ENCODE measurements at regions not wholly inside any gene's neighbourhood (a gene's known extent, or its start where the extent isn't known, plus 50 kb on each side); places are given as distances from the start of the nearest gene placed in this dataset.

- TF ChIP-seq PRDM15 (CRISPR knock-in tag; IDR thresholded peaks at IDR 0.05) = no peak
- no peak for TF ChIP-seq NR2C2 (CRISPR knock-in tag; IDR thresholded peaks at IDR 0.05)
- TF ChIP-seq MAX (CRISPR knock-in tag; IDR thresholded peaks at IDR 0.05) = no peak
- TF ChIP-seq NR3C1 (CRISPR knock-in tag; conservative IDR thresholded peaks at IDR 0.05; ENCODE audit: low read depth) = no peak
- TF ChIP-seq CTCF (IDR thresholded peaks at IDR 0.05) = no peak
- no peak for TF ChIP-seq FOXP1 (CRISPR knock-in tag; IDR thresholded peaks at IDR 0.05; ENCODE audit: borderline replicate concordance)
Observed at GRCh38 chrX:140167551-140167950, 202.2 kb upstream of the CXorf66 start.

Data from WTC11 (cell line).